Trophoblast cell (in vitro differentiated cells and primary cell): ENCODE measurements at regions not wholly inside any gene's neighbourhood (a gene's known extent, or its start where the extent isn't known, plus 50 kb on each side); places are given as distances from the start of the nearest gene placed in this dataset.

Source experiments
- DNase-seq, 2 donors: peaks; one replicate each; pipeline ENCODE4 v3.0.0-alpha.2; 2016
- H2AFZ ChIP-seq: 2 replicates; pipeline ENCODE4 v1.6.1; 2013; ENCODE audit warnings: low read length, moderate library complexity, mild to moderate bottlenecking; ENCODE audit not compliant: insufficient read depth, poor library complexity
- H2AK5ac ChIP-seq: 2 replicates; pipeline ENCODE4 v1.6.1; 2013; ENCODE audit warnings: mild to moderate bottlenecking, low read length
- H2BK120ac ChIP-seq: 2 replicates; pipeline ENCODE4 v1.6.1; 2013; ENCODE audit warnings: low read length, mild to moderate bottlenecking, moderate library complexity; ENCODE audit not compliant: insufficient read depth, poor library complexity
- H2BK12ac ChIP-seq: 2 replicates; pipeline ENCODE4 v1.6.1; 2013; ENCODE audit warnings: mild to moderate bottlenecking, low read length, moderate library complexity
- H2BK5ac ChIP-seq: 2 replicates; pipeline ENCODE4 v1.6.1; 2013; ENCODE audit warnings: low read length, low read depth, moderate library complexity, mild to moderate bottlenecking; ENCODE audit not compliant: poor library complexity
- H3K14ac ChIP-seq: 2 replicates; pipeline ENCODE4 v1.6.1; 2013; ENCODE audit warnings: mild to moderate bottlenecking, low read length
- H3K18ac ChIP-seq: 2 replicates; pipeline ENCODE4 v1.6.1; 2013; ENCODE audit warnings: mild to moderate bottlenecking, low read length
- H3K23ac ChIP-seq: 2 replicates; pipeline ENCODE4 v1.6.1; 2013; ENCODE audit warnings: low read length
- H3K27ac ChIP-seq: 2 replicates; pipeline ENCODE4 v1.5.1; 2013; ENCODE audit warnings: low read depth, mild to moderate bottlenecking, inconsistent platforms, low read length, moderate library complexity
- H3K27me3 ChIP-seq: 2 replicates; pipeline ENCODE4 v1.6.1; 2013; ENCODE audit warnings: inconsistent platforms, mild to moderate bottlenecking, low read length, moderate library complexity; ENCODE audit not compliant: insufficient read depth
- H3K36me3 ChIP-seq, 2 experiments: 1 replicate in 1 of 2; 2 replicates in 1 of 2; pipeline ENCODE4 v1.6.1; 2013; ENCODE audit warnings: low read length in 2 of 2, mild to moderate bottlenecking in 2 of 2, moderate library complexity in 1 of 2; ENCODE audit not compliant: insufficient read depth in 2 of 2, control insufficient read depth in 1 of 2
- H3K4ac ChIP-seq: 2 replicates; pipeline ENCODE4 v1.6.1; 2013; ENCODE audit warnings: low read depth, mild to moderate bottlenecking, low read length, moderate library complexity
- H3K4me1 ChIP-seq, 2 experiments: 1 replicate in 1 of 2; 2 replicates in 1 of 2; pipeline ENCODE4 v1.6.1; 2013; ENCODE audit warnings: low read length in 2 of 2, mild to moderate bottlenecking in 2 of 2, moderate library complexity in 1 of 2; ENCODE audit not compliant: insufficient read depth in 2 of 2, control insufficient read depth in 1 of 2
- H3K4me2 ChIP-seq: 2 replicates; pipeline ENCODE4 v1.6.1; 2013; ENCODE audit warnings: inconsistent platforms, mild to moderate bottlenecking, low read length, moderate library complexity
- H3K4me3 ChIP-seq: 2 replicates; pipeline ENCODE4 v1.5.1; 2013; ENCODE audit warnings: mild to moderate bottlenecking, low read depth, low read length, inconsistent platforms
- H3K79me1 ChIP-seq: one replicate; pipeline ENCODE4 v1.6.1; 2013; ENCODE audit warnings: low read length
- H3K79me2 ChIP-seq: 2 replicates; pipeline ENCODE4 v1.6.1; 2013; ENCODE audit warnings: low read length, mild to moderate bottlenecking; ENCODE audit not compliant: control insufficient read depth, insufficient read depth, poor library complexity
- H3K9ac ChIP-seq: 2 replicates; pipeline ENCODE4 v1.6.1; 2013; ENCODE audit warnings: mild to moderate bottlenecking, low read length
- H3K9me3 ChIP-seq: 2 replicates; pipeline ENCODE4 v1.6.1; 2013; ENCODE audit warnings: low read depth, mild to moderate bottlenecking, control low read depth, inconsistent platforms, low read length; ENCODE audit not compliant: insufficient read depth
- H4K12ac ChIP-seq: 2 replicates; pipeline ENCODE4 v1.6.1; 2013; ENCODE audit warnings: low read depth, mild to moderate bottlenecking, low read length, moderate library complexity
- H4K8ac ChIP-seq: 2 replicates; pipeline ENCODE4 v1.6.1; 2013; ENCODE audit warnings: low read depth, mild to moderate bottlenecking, low read length, moderate library complexity
- H4K91ac ChIP-seq: one replicate; pipeline ENCODE4 v1.6.1; 2013; ENCODE audit warnings: low read depth, mild to moderate bottlenecking, low read length, moderate library complexity
- WGBS: extraction: QIAGEN DNeasy Blood & Tissue Kit; methylation state at CpG from one replicate; pipeline ENCODE4 v1.1.7; 2013; ENCODE audit warnings: missing lambda C conversion rate; ENCODE audit not compliant: insufficient read length, insufficient coverage; ENCODE audit errors: extremely low coverage; 5-methylcytosine and 5-hydroxymethylcytosine counted together

DNA sequence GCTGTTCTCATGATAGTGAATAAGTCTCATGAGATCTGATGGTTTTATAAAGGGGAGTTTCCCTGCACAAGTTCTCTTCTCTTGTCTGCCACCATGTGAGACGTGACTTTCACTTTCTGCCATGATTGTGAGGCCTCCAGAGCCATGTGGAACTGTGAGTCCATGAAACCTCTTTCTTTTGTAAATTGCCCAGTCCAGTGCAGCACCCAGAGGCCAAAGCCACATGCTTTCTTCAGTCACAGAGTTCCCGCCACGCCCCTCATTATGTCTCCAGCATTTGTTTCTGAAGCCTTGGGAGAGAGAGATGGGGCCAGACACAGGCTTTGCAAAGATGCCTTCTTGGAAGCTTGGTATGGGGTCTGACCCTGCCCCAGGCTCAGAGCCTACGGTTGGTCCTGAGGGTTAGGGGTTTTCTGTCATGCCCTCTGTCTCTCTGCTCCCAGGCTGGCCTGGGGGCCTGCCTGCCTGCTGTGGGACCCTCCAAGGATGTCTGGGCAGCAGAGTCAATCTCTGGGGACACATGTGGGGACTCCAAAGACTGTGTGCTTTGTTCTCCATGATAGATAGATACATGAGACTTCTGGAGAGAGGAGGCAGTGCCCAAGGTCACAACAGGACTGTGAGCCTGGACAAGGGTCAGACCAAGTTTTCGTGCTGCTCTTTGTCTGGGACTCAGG is 114.1 kb upstream of the PRMT8 start:
- H2BK5ac ChIP-seq, result no peak overlapping the region
- H3K27me3 ChIP-seq, result no peaks in the 10 kb centered on the region
- no peak overlapping the region for H3K4ac ChIP-seq
- no peak overlapping the region for H3K14ac ChIP-seq
- DNase-seq, result no peak
- H4K91ac ChIP-seq, result no peak overlapping the region
- H4K8ac ChIP-seq, result no peak overlapping the region
- H2AK5ac ChIP-seq, result no peak overlapping the region
- H3K27ac ChIP-seq, result no peak overlapping the region
- no peak overlapping the region for H3K18ac ChIP-seq
- no peak overlapping the region for H3K9ac ChIP-seq
- H3K36me3 ChIP-seq, result no peaks in the 10 kb centered on the region
- no peak overlapping the region for H3K4me2 ChIP-seq
- no peak overlapping the region for H2BK12ac ChIP-seq
- no peak overlapping the region for H2BK120ac ChIP-seq
- WGBS, result no CpG with 5 or more reads among the region's 5 CpGs
- H3K79me1 ChIP-seq, result no peaks in the 10 kb centered on the region
- H4K12ac ChIP-seq, result no peak overlapping the region
- no peaks in the 10 kb centered on the region for H3K79me2 ChIP-seq
- H3K4me1 ChIP-seq, result no peaks in the 10 kb centered on the region
- H3K9me3 ChIP-seq, result no peaks in the 10 kb centered on the region
- no peak overlapping the region for H2AFZ ChIP-seq
- H3K23ac ChIP-seq, result no peak overlapping the region
- H3K4me3 ChIP-seq, result no peak overlapping the region

DNA sequence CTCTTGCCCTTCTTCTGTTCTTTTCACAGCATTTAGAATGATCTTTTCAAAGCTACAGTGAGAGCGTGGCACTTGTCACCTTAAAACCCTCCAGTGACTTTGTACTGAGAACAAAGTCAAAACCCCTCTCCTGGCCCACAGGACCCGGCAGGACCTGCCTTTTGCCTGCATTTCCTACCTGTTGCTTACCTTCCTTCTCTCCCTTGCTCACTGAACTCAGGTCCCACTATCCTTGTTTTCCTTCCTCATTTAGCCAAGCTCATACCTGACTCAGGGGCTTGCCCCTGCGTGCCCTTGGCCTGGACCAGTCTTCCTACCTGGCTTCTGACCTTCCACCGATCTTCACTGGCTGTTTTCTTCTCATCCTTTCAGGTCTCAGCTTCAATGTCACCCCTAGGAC is 112.3 kb upstream of the PRMT8 start:
- Histone ChIP-seq H3K9ac (no peak overlapping the region), H4K8ac (no peak overlapping the region), H3K79me1 (no peaks in the 10 kb centered on the region), H3K14ac (no peak overlapping the region), H2BK120ac (no peak overlapping the region), H3K27me3 (no peaks in the 10 kb centered on the region), H3K9me3 (no peaks in the 10 kb centered on the region), H3K79me2 (no peaks in the 10 kb centered on the region), H4K91ac (no peak overlapping the region), H3K4me1 (no peaks in the 10 kb centered on the region), H3K18ac (no peak overlapping the region), H3K4ac (no peak overlapping the region), H2BK5ac (no peak overlapping the region), H3K4me3 (no peak overlapping the region), H3K23ac (no peak overlapping the region), H3K36me3 (no peaks in the 10 kb centered on the region), H3K4me2 (no peak overlapping the region), H3K27ac (no peak overlapping the region), H2AK5ac (no peak overlapping the region), H2AFZ (no peak overlapping the region), H4K12ac (no peak overlapping the region), H2BK12ac (no peak overlapping the region)
- DNase-seq, result no peak
- no CpG with 5 or more reads among the region's 4 CpGs for WGBS

DNA sequence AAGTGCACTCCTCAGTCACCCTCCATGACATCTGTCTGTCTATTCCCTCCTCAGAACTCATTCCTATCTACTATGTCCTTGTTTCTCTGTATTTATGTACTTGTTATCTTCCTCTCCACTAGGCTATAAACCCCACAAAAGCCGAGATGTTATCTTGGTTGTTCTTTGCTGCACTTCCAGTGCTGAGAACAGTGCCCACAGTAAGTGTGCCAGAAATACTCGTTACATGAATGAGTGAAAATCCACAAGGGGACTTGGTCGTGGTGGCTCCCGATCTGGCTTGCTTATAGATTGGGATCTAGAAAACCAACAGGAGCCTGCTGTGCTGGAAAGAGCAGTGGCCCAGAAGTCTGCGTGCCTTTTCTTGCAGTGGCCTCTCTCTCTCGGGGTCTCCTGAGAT is 111.9 kb upstream of the PRMT8 start:
- H4K12ac ChIP-seq, result no peak overlapping the region
- no peaks in the 10 kb centered on the region for H3K4me1 ChIP-seq
- DNase-seq, result no peak
- H3K4ac ChIP-seq, result no peak overlapping the region
- no peak overlapping the region for H3K9ac ChIP-seq
- no CpG with 5 or more reads among the region's 6 CpGs for WGBS
- no peak overlapping the region for H2AFZ ChIP-seq
- H4K91ac ChIP-seq, result no peak overlapping the region
- H3K79me1 ChIP-seq, result no peaks in the 10 kb centered on the region
- H3K27me3 ChIP-seq, result no peaks in the 10 kb centered on the region
- H2BK12ac ChIP-seq, result no peak overlapping the region
- H2BK120ac ChIP-seq, result no peak overlapping the region
- H3K4me2 ChIP-seq, result no peak overlapping the region
- no peak overlapping the region for H3K14ac ChIP-seq
- no peak overlapping the region for H3K18ac ChIP-seq
- no peak overlapping the region for H2AK5ac ChIP-seq
- no peak overlapping the region for H4K8ac ChIP-seq
- H3K9me3 ChIP-seq, result no peaks in the 10 kb centered on the region
- H3K4me3 ChIP-seq, result no peak overlapping the region
- no peak overlapping the region for H3K23ac ChIP-seq
- H3K27ac ChIP-seq, result no peak overlapping the region
- H3K36me3 ChIP-seq, result no peaks in the 10 kb centered on the region
- no peak overlapping the region for H2BK5ac ChIP-seq
- no peaks in the 10 kb centered on the region for H3K79me2 ChIP-seq

DNA sequence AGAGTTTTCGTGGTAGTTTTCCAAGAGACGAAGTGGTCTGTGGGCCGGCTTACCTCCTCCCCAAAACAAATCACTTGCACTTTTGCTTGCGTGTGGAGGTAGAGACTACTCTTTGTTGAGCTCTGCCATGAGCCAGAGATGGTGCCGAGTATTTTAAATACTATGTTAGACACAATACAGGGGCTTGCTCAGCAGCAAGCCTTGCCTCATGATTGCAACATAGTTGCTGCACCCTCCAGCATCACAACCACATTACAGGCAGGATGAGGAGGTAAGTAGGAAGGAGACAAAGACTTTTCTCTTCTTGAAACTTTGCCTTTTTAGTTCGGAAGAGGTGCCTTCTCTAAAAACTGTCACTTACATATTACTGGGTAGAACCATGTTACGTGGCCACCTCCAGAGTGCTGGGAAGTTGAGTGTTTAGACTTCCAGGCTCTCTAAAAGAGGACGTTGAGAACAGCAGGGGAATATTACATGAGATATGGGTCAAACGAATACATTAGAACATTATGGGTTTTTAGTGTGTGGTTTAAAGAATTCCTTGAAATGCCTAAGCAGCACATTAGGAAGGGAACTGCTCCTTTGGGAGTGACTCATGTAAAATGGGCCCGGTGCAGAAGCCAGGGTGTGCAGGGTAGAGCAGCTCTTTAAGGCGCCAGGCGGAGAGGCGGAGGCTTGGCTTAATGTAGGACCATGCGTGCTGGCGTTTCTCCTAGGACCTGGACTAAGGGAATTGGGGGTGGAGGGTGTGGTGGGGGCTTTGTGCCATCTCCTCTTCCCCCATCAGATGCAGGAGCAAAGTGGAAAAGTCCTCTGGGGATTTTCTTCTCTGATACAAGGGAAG is 110.6 kb upstream of the PRMT8 start:
- no peak overlapping the region for H3K9ac ChIP-seq
- no peaks in the 10 kb centered on the region for H3K36me3 ChIP-seq
- no peak overlapping the region for H3K4me2 ChIP-seq
- H4K8ac ChIP-seq, result no peak overlapping the region
- H3K4me1 ChIP-seq, result no peaks in the 10 kb centered on the region
- H3K4me3 ChIP-seq, result no peak overlapping the region
- H2BK12ac ChIP-seq, result no peak overlapping the region
- no peak overlapping the region for H2BK120ac ChIP-seq
- no peak overlapping the region for H3K4ac ChIP-seq
- DNase-seq, result no peak
- no peak overlapping the region for H3K18ac ChIP-seq
- no peak overlapping the region for H3K23ac ChIP-seq
- no peak overlapping the region for H3K14ac ChIP-seq
- no peaks in the 10 kb centered on the region for H3K79me2 ChIP-seq
- H3K27ac ChIP-seq, result no peak overlapping the region
- WGBS, result no CpG with 5 or more reads among the region's 15 CpGs
- H4K91ac ChIP-seq, result no peak overlapping the region
- H3K27me3 ChIP-seq, result no peaks in the 10 kb centered on the region
- H2BK5ac ChIP-seq, result no peak overlapping the region
- H4K12ac ChIP-seq, result no peak overlapping the region
- no peak overlapping the region for H2AK5ac ChIP-seq
- no peak overlapping the region for H2AFZ ChIP-seq
- no peaks in the 10 kb centered on the region for H3K9me3 ChIP-seq
- H3K79me1 ChIP-seq, result no peaks in the 10 kb centered on the region
